ENCODE measurements at regions not wholly inside any gene's neighbourhood (a gene's known extent, or its start where the extent isn't known, plus 50 kb on each side); places are given as distances from the start of the nearest gene placed in this dataset.

DNA sequence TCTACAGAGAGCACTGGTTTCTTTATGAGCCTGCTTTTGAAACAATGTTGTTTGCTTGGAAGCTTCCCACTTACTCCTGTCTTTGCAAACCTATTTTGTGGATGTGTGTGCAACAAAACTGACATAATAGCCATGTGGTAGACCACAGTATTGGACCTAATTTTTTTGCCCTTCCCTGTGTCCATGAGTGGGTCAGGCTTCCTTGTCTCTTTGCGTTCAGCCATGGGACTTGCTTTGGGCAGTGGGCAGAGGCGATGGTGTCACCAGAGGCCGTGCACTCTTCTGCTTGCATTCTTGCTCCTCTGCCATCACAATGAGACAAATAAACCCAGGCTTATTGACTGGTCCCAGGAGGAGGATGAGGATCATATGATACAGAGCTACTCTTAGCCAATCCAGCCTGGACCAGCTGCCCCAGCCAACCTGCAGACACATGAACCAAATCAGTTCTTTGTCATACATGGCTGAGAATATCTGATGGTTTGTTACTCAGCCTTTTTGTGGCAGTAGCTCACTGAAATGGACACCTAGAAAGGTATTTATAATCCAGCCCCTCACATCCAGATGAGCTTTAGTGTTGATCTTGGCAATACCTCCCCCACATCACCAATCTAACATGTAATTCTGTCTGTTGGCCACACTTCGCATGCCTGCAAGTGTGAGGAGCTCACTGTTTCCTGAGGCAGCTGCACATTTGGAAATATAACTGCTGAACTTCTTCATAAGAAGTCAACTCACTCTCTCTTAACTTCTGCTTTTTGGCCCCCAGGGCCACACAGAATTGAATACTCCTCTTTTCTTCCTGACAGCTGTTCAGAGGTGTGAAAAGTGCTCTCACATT lies 427.8 kb upstream of the ZMIZ1 start:
- DNase-seq (ENCODE audit: low read depth, low spot score): no peak
- TF ChIP-seq, protein P1, sequence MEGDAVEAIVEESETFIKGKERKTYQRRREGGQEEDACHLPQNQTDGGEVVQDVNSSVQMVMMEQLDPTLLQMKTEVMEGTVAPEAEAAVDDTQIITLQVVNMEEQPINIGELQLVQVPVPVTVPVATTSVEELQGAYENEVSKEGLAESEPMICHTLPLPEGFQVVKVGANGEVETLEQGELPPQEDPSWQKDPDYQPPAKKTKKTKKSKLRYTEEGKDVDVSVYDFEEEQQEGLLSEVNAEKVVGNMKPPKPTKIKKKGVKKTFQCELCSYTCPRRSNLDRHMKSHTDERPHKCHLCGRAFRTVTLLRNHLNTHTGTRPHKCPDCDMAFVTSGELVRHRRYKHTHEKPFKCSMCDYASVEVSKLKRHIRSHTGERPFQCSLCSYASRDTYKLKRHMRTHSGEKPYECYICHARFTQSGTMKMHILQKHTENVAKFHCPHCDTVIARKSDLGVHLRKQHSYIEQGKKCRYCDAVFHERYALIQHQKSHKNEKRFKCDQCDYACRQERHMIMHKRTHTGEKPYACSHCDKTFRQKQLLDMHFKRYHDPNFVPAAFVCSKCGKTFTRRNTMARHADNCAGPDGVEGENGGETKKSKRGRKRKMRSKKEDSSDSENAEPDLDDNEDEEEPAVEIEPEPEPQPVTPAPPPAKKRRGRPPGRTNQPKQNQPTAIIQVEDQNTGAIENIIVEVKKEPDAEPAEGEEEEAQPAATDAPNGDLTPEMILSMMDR (IDR thresholded peaks at IDR 0.05; ENCODE audit: low read depth, low read length): no peak
- CTCF ChIA-PET: interaction anchor here (0.6 to 1.0 kb wide), 2 partner anchors 17 to 612 kb away, joined by 3 read pairs; no protein-coding TSS in a partner anchor

DNA sequence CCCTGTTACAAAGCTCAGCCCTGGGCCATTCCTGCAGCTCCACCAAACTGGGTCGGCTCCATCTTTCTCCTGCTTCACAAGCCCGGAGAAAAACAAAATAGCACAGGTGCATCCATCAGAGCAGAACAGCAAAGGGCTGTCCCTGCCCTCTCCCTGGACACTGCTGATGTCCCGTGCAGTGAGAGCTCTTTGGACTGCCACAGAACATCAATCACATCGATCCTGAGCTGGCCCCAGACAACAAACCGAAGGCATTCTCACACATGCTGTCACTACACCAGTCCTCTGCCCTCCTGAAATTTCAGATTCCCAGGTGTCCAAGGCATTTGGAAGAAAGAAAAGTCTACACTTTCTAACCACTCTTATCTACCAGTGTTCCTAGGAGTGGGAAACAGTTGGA lies 427.1 kb upstream of the ZMIZ1 start:
- DNase-seq (ENCODE audit: low read depth, low spot score): no peak
- POLR2A ChIA-PET: no interaction called here
- no peak overlapping the region for H3K4me3 ChIP-seq (ENCODE audit: low read depth, low read length)
- H3K27ac ChIP-seq (ENCODE audit: low read depth, low read length): no peak overlapping the region
- H3K9me3 ChIP-seq (ENCODE audit: control insufficient read depth, insufficient read depth, low read length): no peaks in the 10 kb centered on the region
- CTCF ChIA-PET: no interaction called here
- TF ChIP-seq, protein P1 (IDR thresholded peaks at IDR 0.05; ENCODE audit: low read depth, low read length): no peak
- peaks cover 4% of the 10 kb centered on the region for H3K27me3 ChIP-seq (ENCODE audit: control insufficient read depth, insufficient read depth, low read length)

More for the DNA sequence above, 427.8 kb upstream of the ZMIZ1 start:
- POLR2A ChIA-PET: no interaction called here
- no peak overlapping the region for H3K27ac ChIP-seq (ENCODE audit: low read depth, low read length)
- no peak overlapping the region for H3K4me3 ChIP-seq (ENCODE audit: low read depth, low read length)
- peaks cover 9% of the 10 kb centered on the region for H3K27me3 ChIP-seq (ENCODE audit: control insufficient read depth, insufficient read depth, low read length)
- no peaks in the 10 kb centered on the region for H3K9me3 ChIP-seq (ENCODE audit: control insufficient read depth, insufficient read depth, low read length)

DNA sequence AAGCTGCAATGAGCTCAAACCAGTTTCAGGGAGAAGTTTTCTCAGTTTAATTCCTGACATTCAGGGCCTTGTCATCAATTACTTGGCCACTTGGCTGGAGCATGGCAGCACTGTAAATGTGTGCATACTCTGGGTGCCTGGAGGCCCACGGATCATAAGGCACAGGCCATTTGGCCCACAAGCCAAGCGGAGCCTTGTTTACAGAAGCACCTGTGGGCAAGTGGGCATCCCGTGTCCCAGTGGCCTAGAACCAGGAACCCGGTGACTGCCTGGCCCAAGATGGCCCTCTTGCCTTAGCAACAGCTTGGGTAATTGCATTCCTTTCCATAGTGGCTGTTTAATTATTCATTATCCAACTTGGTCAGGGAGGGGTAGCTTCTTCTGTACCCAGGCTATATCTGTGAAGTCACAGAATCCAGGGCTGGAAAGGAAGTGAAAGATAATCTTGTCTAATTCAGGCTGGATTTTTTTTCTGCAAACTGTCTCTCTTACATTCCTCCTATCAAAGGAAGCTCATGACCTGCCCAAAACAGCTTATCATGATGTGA lies 426.4 kb upstream of the ZMIZ1 start:
- ChIA-PET POLR2A (no interaction called here), CTCF (interaction anchor here (0.7 kb wide), 1 partner anchor 16 kb away, joined by 3 read pairs; no protein-coding TSS in a partner anchor)
- DNase-seq (ENCODE audit: low read depth, low spot score): no peak
- Histone ChIP-seq H3K27me3 (ENCODE audit: control insufficient read depth, insufficient read depth, low read length) (peaks cover 3% of the 10 kb centered on the region), H3K27ac (ENCODE audit: low read depth, low read length) (no peak overlapping the region), H3K4me3 (ENCODE audit: low read depth, low read length) (no peak overlapping the region), H3K9me3 (ENCODE audit: control insufficient read depth, insufficient read depth, low read length) (no peaks in the 10 kb centered on the region)
- TF ChIP-seq, protein P1 (IDR thresholded peaks at IDR 0.05; ENCODE audit: low read depth, low read length): no peak

DNA sequence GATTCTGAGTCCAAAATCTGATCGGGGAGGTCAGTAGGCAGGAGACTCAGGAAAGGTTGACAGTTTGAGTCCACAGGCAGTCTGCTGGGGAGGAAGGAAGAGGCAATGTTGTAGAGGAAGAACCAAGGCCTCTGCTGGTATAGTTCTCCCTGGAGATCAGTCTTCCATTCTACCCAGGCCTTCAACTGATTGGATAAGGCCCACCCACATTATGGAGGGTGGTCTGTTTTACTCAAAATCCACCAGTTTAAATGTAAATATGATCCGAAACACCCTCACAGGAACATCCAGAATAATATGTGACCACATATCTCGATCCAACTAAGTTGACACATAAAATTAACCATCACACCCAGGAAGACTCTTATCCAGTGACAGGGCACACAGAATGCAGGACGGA lies 425.3 kb upstream of the ZMIZ1 start:
- Histone ChIP-seq H3K27me3 (ENCODE audit: control insufficient read depth, insufficient read depth, low read length) (peaks cover 3% of the 10 kb centered on the region), H3K4me3 (ENCODE audit: low read depth, low read length) (no peak overlapping the region), H3K27ac (ENCODE audit: low read depth, low read length) (no peak overlapping the region), H3K9me3 (ENCODE audit: control insufficient read depth, insufficient read depth, low read length) (no peaks in the 10 kb centered on the region)
- ChIA-PET CTCF (no interaction called here), POLR2A (no interaction called here)
- TF ChIP-seq, protein P1 (IDR thresholded peaks at IDR 0.05; ENCODE audit: low read depth, low read length): no peak
- no peak for DNase-seq (ENCODE audit: low read depth, low spot score)

DNA sequence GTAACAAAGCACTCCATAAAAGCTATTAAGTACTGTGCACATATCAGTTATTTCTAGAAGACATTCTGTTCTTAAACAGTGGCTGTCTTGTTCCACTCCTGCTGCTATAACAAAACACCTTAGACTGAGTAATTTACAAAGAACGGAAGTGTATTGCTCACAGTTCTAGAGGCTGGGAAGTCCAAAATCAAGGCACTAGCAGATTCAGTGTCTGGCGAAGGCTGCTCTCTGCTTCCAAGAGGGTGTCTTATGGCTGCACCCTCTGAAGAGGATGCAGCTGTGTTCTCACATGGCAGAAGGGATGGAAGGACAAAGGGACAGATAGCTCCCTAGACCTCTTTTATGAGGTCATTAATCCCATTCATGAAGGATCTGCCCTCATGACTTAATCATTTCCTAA lies 424.2 kb upstream of the ZMIZ1 start:
- ChIA-PET CTCF (no interaction called here), POLR2A (no interaction called here)
- DNase-seq (ENCODE audit: low read depth, low spot score): no peak

More for the DNA sequence above, 424.2 kb upstream of the ZMIZ1 start:
- peaks cover 3% of the 10 kb centered on the region for H3K27me3 ChIP-seq (ENCODE audit: control insufficient read depth, insufficient read depth, low read length)
- TF ChIP-seq, protein P1 (IDR thresholded peaks at IDR 0.05; ENCODE audit: low read depth, low read length): no peak
- no peak overlapping the region for H3K27ac ChIP-seq (ENCODE audit: low read depth, low read length)
- no peak overlapping the region for H3K4me3 ChIP-seq (ENCODE audit: low read depth, low read length)
- no peaks in the 10 kb centered on the region for H3K9me3 ChIP-seq (ENCODE audit: control insufficient read depth, insufficient read depth, low read length)
